ENCODE measurements at regions not wholly inside any gene's neighbourhood (a gene's known extent, or its start where the extent isn't known, plus 50 kb on each side); places are given as distances from the start of the nearest gene placed in this dataset.

DNA sequence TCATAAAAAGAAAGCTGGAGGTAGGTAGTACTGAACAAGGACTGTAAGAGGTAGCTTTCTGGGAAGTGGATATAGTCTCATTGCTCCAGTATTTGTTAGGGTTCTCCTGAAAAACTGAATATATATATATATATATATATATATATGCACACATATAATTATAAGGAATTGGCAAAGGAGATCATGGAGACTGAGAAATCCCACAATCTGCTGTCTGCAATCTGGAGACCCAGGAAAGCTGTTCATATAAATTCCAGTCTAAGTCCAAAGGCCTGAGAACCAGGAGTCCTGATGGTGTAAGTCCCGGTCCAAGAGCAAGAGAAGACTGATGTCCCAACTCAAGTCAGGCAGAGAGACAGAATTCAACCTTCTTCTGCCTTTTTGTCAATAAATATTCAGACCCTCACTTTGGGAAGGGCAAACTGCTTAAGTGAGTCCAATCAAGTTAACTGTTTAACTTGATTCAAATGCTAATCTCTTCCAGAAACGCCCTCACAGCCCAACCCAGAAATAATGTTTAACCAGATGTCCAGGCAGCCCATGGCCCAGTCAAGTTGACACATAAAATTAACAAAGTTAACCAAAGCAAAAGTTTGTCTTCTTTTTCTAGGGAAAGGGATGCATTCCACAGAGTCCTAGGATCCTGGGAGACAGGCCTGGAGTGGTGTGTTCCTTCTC lies 225.3 kb upstream of the KAZN start:
- no peak for TF ChIP-seq CTCF (IDR thresholded peaks at IDR 0.05)
- no peak for TF ChIP-seq POLR2A (IDR thresholded peaks at IDR 0.05)
